Mammary epithelial cell (primary cell): ENCODE measurements at regions not wholly inside any gene's neighbourhood (a gene's known extent, or its start where the extent isn't known, plus 50 kb on each side); places are given as distances from the start of the nearest gene placed in this dataset.
"Not testable (repeated sequence)": the region's sequence is repeated elsewhere in the genome, so short reads cannot be mapped to it uniquely, and the experiment has no call there.

Source experiments
- EZH2 ChIP-seq: IDR thresholded peaks from 2 replicates; pipeline ENCODE4 v1.6.1; 2012; ENCODE audit warnings: low read length, inconsistent platforms, borderline replicate concordance
- TF ChIP-seq, protein P1 (sequence below), 2 donors: IDR thresholded peaks in 1 of 2; conservative IDR thresholded peaks in 1 of 2; 2 replicates each; pipeline ENCODE4 v1.5.1; 2011 to 2012; ENCODE audit warnings: inconsistent platforms in 2 of 2, low read length in 2 of 2, mild to moderate bottlenecking in 2 of 2, control low read depth in 1 of 2, low read depth in 1 of 2; ENCODE audit not compliant: insufficient read depth in 1 of 2; ENCODE audit errors: extremely low read depth in 1 of 2

DNA sequence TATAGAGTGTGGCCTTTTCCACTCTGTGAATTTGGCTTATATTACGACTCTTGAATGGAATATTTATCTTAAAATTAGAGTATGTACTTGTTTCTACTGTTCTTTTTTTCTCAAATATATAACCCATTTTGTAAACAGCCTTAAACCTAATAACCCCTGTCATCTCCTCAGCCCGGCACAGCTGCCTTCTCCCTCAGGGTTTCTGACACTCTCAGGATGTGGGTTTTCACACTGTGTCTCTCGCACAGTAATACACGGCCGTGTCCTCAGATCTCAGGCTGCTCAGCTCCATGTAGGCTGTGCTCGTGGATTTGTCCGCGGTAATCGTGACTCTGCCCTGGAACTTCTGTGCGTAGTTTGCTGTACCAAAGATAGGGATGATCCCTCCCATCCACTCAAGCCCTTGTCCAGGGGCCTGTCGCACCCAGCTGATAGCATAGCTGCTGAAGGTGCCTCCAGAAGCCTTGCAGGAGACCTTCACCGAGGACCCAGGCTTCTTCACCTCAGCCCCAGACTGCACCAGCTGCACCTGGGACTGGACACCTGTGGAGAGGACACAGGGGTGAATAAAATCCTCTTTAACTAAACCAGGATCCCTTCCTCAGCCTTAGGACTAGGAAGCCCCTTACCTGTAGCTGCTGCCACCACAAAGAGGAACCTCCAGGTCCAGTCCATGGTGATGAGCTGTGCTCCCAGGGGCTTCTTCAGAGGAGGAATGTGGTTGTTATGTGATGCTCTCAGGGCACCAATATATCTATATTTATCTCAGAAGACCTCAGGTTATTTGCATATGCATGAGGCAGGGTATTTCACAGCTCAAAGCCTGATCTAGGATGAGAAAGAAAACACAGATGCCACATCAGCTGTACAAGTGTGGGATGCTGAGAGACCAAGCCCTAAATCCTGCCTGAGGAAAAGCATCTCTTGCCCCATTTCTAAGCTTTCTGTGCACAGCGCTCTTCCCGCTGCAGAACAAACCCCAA, 1188.4 kb downstream of the TMEM121 start:
- TF ChIP-seq, protein P1, sequence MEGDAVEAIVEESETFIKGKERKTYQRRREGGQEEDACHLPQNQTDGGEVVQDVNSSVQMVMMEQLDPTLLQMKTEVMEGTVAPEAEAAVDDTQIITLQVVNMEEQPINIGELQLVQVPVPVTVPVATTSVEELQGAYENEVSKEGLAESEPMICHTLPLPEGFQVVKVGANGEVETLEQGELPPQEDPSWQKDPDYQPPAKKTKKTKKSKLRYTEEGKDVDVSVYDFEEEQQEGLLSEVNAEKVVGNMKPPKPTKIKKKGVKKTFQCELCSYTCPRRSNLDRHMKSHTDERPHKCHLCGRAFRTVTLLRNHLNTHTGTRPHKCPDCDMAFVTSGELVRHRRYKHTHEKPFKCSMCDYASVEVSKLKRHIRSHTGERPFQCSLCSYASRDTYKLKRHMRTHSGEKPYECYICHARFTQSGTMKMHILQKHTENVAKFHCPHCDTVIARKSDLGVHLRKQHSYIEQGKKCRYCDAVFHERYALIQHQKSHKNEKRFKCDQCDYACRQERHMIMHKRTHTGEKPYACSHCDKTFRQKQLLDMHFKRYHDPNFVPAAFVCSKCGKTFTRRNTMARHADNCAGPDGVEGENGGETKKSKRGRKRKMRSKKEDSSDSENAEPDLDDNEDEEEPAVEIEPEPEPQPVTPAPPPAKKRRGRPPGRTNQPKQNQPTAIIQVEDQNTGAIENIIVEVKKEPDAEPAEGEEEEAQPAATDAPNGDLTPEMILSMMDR (conservative IDR thresholded peaks at IDR 0.05 in 1 of 2, IDR thresholded peaks at IDR 0.05 in 1 of 2; ENCODE audit: extremely low read depth in 1 of 2, insufficient read depth in 1 of 2, low read depth in 1 of 2, low read length in 2 of 2) = not testable (repeated sequence)
- TF ChIP-seq EZH2 = not testable (repeated sequence)
